Stimulated activated naive B cell treated with anti-CD40 and anti-IgM and Interleukin-4, amounts not matched to agents 10 μg/mL and 1 μg/mL and 100 μg/mL, for 72 hours (primary cell): ENCODE measurements at regions not wholly inside any gene's neighbourhood (a gene's known extent, or its start where the extent isn't known, plus 50 kb on each side); places are given as distances from the start of the nearest gene placed in this dataset.
"Not testable (repeated sequence)": the region's sequence is repeated elsewhere in the genome, so short reads cannot be mapped to it uniquely, and the experiment has no call there.

Experiments used
- ATAC-seq, 2 donors: fragments of 150-1000 bp; cut with Tn5 transposase; replicated peaks; 2 replicates each; pipeline ENCODE4 v1.10.0; 2021; ENCODE audit warnings: moderate library complexity in 1 of 2
- DNase-seq: peaks from one replicate; pipeline ENCODE4 v3.0.0; 2021
- H3K27ac Mint-ChIP-seq: one replicate; pipeline ENCODE4 v1.8.0; 2022; ENCODE audit warnings: mild to moderate bottlenecking, mixed read lengths
- H3K27me3 Mint-ChIP-seq, 2 donors: one replicate each; pipeline ENCODE4 v1.8.0; 2022; ENCODE audit warnings: mixed read lengths in 2 of 2
- H3K36me3 Mint-ChIP-seq, 2 donors: one replicate each; pipeline ENCODE4 v1.8.0; 2022; ENCODE audit warnings: mixed read lengths in 2 of 2, mild to moderate bottlenecking in 1 of 2
- H3K4me1 Mint-ChIP-seq, 2 donors: one replicate each; pipeline ENCODE4 v1.8.0; 2022; ENCODE audit warnings: mixed read lengths in 2 of 2, mild to moderate bottlenecking in 1 of 2
- H3K4me3 Mint-ChIP-seq, 2 donors: one replicate each; pipeline ENCODE4 v1.8.0; 2022; ENCODE audit warnings: mild to moderate bottlenecking in 2 of 2, mixed read lengths in 2 of 2, moderate library complexity in 1 of 2
- H3K9me3 Mint-ChIP-seq, 2 donors: one replicate each; pipeline ENCODE4 v1.8.0; 2022; ENCODE audit warnings: mixed read lengths in 2 of 2, mild to moderate bottlenecking in 1 of 2

- Mint-ChIP-seq H3K9me3 (peaks cover 4 to 14% of the 10 kb centered on the region in 2 donors), H3K27me3 (no peaks in the 10 kb centered on the region), H3K4me3 (no peak overlapping the region), H3K27ac (no peak overlapping the region), H3K4me1 (no peaks in the 10 kb centered on the region), H3K36me3 (no peaks in the 10 kb centered on the region)
- ATAC-seq: no peak
- DNase-seq: no peak
Measured at GRCh38 chr2:175676813-175677212, 325.3 kb downstream of the LNPK start.

DNA sequence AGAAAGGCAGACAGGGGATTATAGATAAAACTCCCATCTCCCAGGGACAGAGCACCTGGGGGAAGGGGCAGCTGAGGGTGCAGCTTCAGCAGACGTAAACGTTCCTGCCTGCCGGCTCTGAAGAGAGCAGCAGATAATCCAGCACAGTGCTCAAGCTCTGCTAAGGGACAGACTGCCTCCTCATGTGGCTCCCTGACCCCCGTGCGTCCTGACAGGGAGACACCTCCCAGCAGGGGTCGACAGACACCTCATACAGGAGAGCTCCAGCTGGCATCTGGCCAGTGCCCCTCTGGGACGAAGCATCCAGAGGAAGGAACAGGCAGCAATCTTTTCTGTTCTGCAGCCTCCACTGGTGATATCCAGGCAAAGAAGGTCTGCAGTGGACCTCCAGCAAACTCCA is 333.3 kb downstream of the LNPK start:
- DNase-seq: not testable (repeated sequence)

DNA sequence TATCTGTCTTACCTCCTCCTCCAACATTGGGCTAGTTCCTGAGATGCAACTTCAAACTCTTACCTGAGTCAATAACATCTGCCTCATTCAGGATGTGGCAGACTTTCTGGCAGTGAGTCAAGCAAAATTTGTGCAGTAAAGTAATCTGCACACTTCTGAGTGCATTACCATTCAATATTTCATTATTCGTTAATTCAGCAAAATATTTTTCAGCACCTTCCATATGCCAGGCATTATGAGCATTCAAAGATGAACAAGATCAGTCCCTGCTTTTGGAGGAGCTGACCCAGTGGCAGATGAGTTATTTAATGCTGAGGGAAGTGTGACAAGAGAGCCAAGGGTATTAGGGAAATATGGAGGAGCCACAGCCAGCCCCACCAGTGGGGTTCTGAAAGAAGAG is 339.7 kb downstream of the LNPK start:
- no peak overlapping the region for H3K4me3 Mint-ChIP-seq
- no peak overlapping the region for H3K27ac Mint-ChIP-seq

More for the DNA sequence above, 333.3 kb downstream of the LNPK start:
- not testable (repeated sequence) for ATAC-seq, H3K4me1 Mint-ChIP-seq, H3K27ac Mint-ChIP-seq, H3K4me3 Mint-ChIP-seq, H3K27me3 Mint-ChIP-seq, H3K36me3 Mint-ChIP-seq
- H3K9me3 Mint-ChIP-seq: peaks cover 4 to 12% of the 10 kb centered on the region in 2 donors

DNA sequence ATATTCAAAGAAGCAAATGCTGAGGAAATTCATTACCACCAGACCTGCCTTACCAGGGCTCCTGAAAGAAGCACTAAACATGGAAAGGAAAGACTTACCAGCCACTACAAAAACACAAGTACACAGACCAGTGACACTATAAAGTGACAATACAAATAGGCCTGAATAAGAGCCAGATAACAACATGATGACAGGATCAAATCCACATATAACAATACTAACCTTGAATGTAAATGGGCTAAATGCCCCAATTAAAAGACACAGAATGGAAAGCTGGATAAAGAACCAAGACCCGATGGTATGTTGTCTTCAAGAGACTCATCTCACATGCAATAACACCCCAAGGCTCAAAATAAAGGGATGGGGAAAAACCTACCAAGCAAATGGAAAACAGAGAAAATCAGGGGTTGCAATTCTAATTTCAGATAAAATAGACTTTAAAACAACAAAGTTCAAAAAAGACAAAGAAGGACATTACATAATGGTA is 353.4 kb downstream of the LNPK start:
- ATAC-seq: no peak
- H3K9me3 Mint-ChIP-seq: no peaks in the 10 kb centered on the region
- DNase-seq: no peak
- H3K36me3 Mint-ChIP-seq: no peaks in the 10 kb centered on the region
- no peaks in the 10 kb centered on the region for H3K4me1 Mint-ChIP-seq
- no peak overlapping the region for H3K27ac Mint-ChIP-seq
- H3K4me3 Mint-ChIP-seq: no peak overlapping the region
- H3K27me3 Mint-ChIP-seq: peaks cover under 1 to 4% of the 10 kb centered on the region in 2 donors

More for the DNA sequence above, 339.7 kb downstream of the LNPK start:
- DNase-seq: no peak
- H3K4me1 Mint-ChIP-seq: no peaks in the 10 kb centered on the region
- no peak for ATAC-seq
- no peaks in the 10 kb centered on the region for H3K9me3 Mint-ChIP-seq
- no peaks in the 10 kb centered on the region for H3K27me3 Mint-ChIP-seq
- no peaks in the 10 kb centered on the region for H3K36me3 Mint-ChIP-seq

DNA sequence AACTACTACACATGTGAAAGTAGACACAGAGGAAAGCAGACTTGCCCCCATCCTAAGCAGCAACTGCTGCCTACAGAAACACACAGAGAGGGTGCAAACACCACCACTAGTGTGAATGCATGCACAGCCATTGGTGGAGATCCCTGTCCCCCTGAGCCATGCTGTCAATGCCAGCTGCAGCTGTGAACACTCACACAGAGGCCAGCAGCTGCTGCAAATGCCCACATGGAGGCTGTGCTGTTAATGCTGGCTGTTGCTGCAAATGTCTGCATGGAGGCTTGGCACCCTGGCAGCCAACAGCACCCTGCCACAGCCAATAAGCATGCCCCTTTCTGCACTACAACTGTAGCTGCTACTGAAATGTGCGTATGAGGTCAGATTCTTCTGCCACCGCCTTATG is 355.0 kb downstream of the LNPK start:
- no peaks in the 10 kb centered on the region for H3K4me1 Mint-ChIP-seq
- H3K27me3 Mint-ChIP-seq: peaks cover 4 to 5% of the 10 kb centered on the region in 2 donors
- H3K36me3 Mint-ChIP-seq: no peaks in the 10 kb centered on the region
- no peak for DNase-seq
- H3K4me3 Mint-ChIP-seq: no peak overlapping the region
- no peak for ATAC-seq
- H3K27ac Mint-ChIP-seq: no peak overlapping the region
- H3K9me3 Mint-ChIP-seq: no peaks in the 10 kb centered on the region

GRCh38 chr2:175640655-175641054 is 361.4 kb downstream of the LNPK start:
- H3K4me3 Mint-ChIP-seq: no peak overlapping the region
- H3K27ac Mint-ChIP-seq: no peak overlapping the region
- no peaks in the 10 kb centered on the region for H3K4me1 Mint-ChIP-seq
- no peak for ATAC-seq
- peaks cover 0 to 5% of the 10 kb centered on the region in 2 donors for H3K27me3 Mint-ChIP-seq
- no peaks in the 10 kb centered on the region for H3K36me3 Mint-ChIP-seq
- H3K9me3 Mint-ChIP-seq: no peaks in the 10 kb centered on the region
- DNase-seq: no peak

DNA sequence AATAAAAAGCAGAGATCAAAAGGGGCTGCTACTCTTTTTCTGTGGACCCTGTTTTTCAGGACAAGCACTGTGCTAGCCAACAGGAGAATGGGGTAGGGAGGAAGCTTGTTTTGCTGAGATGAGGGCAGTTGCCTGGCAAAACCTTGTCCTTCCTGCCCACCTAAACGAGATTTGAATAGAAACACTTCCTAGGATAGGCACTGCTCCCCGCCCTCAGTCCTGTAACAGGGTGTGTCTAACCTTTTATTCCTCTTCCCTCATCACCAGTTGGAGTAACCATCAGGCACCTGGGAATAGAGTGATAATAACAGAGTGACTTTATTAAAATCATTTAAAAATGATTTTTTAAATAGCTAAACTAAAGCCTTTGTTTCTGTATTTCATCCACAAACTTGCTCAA is 368.8 kb downstream of the LNPK start:
- Mint-ChIP-seq H3K36me3 (no peaks in the 10 kb centered on the region), H3K4me1 (no peaks in the 10 kb centered on the region), H3K27ac (no peak overlapping the region), H3K27me3 (peaks cover 12 to 14% of the 10 kb centered on the region in 2 donors), H3K9me3 (peaks cover 2% of the 10 kb centered on the region in 2 donors), H3K4me3 (no peak overlapping the region)
- ATAC-seq (no peak), DNase-seq (no peak)

DNA sequence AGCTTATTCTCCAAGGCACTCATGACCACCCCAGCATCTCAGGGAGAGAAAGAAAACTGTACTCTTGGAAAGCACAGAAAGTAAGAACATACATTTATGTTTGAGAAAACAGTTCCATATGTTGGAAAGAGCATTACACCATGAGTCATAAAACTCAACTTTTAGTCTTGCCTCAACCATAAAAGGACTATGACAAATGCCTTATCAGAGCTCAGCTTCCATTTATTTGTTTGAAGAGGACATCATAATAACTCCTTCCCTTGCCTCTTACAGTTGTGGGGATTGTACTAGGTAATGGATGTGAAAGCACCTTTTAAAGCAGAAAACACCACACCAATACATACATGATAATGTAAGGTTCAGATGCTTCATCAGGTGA is 370.8 kb downstream of the LNPK start:
- no peak overlapping the region for H3K27ac Mint-ChIP-seq
- no peaks in the 10 kb centered on the region for H3K4me1 Mint-ChIP-seq
- H3K27me3 Mint-ChIP-seq: peaks cover 12 to 14% of the 10 kb centered on the region in 2 donors
- ATAC-seq: no peak
- H3K9me3 Mint-ChIP-seq: peaks cover 2 to 4% of the 10 kb centered on the region in 2 donors
- H3K4me3 Mint-ChIP-seq: no peak overlapping the region
- DNase-seq: no peak
- no peaks in the 10 kb centered on the region for H3K36me3 Mint-ChIP-seq

DNA sequence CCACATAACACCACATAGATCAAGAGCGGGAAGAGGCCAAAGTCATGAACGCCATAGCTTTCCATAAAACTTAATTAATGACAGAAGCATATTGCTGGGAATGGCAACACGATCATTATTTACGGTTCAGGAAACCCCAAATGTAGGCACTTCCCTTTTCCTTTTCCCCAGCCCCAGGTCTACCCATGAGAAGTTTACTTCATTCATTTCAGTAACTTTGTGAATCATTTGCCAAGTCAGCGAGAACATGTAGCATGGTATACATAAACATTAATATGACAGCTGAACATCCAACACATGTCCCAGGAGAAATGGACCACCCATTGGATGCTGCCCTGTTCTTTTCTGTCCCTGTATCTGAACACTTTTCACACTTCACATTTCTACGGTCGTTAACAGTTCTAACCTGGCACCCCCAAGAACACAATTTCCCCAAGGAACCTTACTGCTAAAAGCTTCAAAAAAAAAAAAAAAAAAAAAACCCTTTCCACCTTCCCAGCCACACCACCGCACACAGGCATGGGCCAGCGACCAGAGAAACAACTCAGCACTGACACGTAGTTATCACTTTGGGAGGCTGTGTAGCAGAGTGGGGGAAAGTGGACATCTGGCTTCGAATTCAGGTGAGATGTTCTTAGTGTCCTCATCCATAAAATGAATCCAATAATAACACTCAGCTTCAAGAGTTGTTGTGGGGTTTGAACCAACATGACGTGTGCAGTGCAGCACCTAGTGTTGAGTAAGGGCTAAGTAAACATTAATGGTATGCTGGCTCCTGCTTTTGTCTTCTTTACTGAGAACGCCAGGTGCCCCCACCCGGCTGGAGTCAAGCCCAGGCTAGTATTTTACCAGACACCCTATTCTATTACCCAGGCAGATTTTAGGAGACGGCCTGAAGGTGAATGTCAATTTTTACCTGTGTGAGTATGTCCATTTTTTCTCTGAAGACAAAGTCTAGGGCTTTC is 371.5 kb downstream of the LNPK start:
- Mint-ChIP-seq H3K36me3 (no peaks in the 10 kb centered on the region), H3K27me3 (peaks cover 12 to 14% of the 10 kb centered on the region in 2 donors), H3K9me3 (peaks cover 2 to 4% of the 10 kb centered on the region in 2 donors), H3K27ac (no peak overlapping the region), H3K4me1 (no peaks in the 10 kb centered on the region), H3K4me3 (no peak overlapping the region)
- no peak for DNase-seq
- no peak for ATAC-seq

- ATAC-seq: no peak
- Mint-ChIP-seq H3K9me3 (peaks cover 2 to 4% of the 10 kb centered on the region in 2 donors), H3K36me3 (no peaks in the 10 kb centered on the region), H3K27me3 (peaks cover 10 to 12% of the 10 kb centered on the region in 2 donors), H3K27ac (no peak overlapping the region), H3K4me3 (no peak overlapping the region), H3K4me1 (no peaks in the 10 kb centered on the region)
- no peak for DNase-seq
Measured at GRCh38 chr2:175628243-175628642, 373.8 kb downstream of the LNPK start.

DNA sequence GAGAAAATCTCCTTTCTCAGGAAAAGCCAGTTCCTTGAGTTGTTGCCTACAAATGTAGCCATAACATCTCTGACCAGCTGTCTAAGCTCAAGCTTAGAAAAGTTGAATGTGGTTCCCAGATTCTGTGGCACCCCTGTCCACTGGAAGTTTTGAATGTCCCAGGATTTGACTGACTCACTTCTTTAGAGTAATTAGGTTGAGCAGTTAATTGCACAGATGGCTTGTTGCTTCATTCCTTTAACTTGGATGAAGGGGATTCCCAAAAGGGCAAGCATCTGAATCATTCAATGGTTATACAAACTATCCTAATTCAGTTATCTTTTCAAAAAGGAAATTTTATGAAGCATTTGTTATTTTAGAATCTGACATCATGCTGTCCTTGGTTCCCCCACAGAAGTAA is 374.7 kb downstream of the LNPK start:
- H3K27me3 Mint-ChIP-seq: peaks cover 10 to 12% of the 10 kb centered on the region in 2 donors
- H3K27ac Mint-ChIP-seq: no peak overlapping the region
- no peaks in the 10 kb centered on the region for H3K4me1 Mint-ChIP-seq
- DNase-seq (no peak), ATAC-seq (no peak)
- H3K4me3 Mint-ChIP-seq: no peak overlapping the region
- peaks cover 2 to 4% of the 10 kb centered on the region in 2 donors for H3K9me3 Mint-ChIP-seq
- H3K36me3 Mint-ChIP-seq: no peaks in the 10 kb centered on the region

- Mint-ChIP-seq H3K27me3 (peaks cover 10 to 12% of the 10 kb centered on the region in 2 donors), H3K4me3 (no peak overlapping the region), H3K36me3 (no peaks in the 10 kb centered on the region), H3K9me3 (peaks cover 2 to 4% of the 10 kb centered on the region in 2 donors), H3K4me1 (no peaks in the 10 kb centered on the region), H3K27ac (no peak overlapping the region)
- DNase-seq: no peak
- no peak for ATAC-seq
Measured at GRCh38 chr2:175626796-175627195, 375.3 kb downstream of the LNPK start.

- no peak for DNase-seq
- no peak for ATAC-seq
Measured at GRCh38 chr2:175624785-175625184, 377.3 kb downstream of the LNPK start.

DNA sequence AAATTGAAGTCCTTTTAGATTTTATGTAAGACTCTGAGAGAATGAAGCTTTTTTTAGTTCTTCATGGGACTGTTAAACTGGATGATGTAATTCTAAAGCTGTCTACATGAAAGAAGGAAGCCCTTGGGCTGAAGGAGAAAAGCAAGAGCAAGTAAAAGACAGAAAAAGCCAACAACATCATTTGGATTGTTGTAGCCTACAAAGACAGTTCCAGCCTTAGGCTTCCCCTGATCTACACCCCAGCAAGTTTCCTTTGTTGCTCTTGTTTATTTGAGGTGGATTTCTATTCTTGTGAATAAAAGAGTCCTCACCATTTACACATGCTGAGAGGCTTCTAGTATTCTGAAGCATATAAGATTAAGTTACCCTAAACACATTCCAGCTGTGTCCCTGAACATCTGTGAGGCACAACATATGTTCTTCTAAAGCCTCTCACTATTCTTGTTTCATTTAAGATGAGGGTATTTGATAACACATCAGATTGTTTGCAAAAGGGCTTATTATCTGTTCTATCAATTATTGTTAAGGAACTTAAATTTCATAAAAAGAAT is 377.8 kb downstream of the LNPK start:
- H3K4me3 Mint-ChIP-seq: no peak overlapping the region
- peaks cover 2 to 4% of the 10 kb centered on the region in 2 donors for H3K9me3 Mint-ChIP-seq
- H3K27me3 Mint-ChIP-seq: peaks cover 10 to 17% of the 10 kb centered on the region in 2 donors
- no peaks in the 10 kb centered on the region for H3K4me1 Mint-ChIP-seq
- ATAC-seq (no peak), DNase-seq (no peak)
- H3K36me3 Mint-ChIP-seq: no peaks in the 10 kb centered on the region
- no peak overlapping the region for H3K27ac Mint-ChIP-seq

More at GRCh38 chr2:175624785-175625184, 377.3 kb downstream of the LNPK start:
- H3K4me1 Mint-ChIP-seq: no peaks in the 10 kb centered on the region
- H3K36me3 Mint-ChIP-seq: no peaks in the 10 kb centered on the region
- peaks cover 11 to 17% of the 10 kb centered on the region in 2 donors for H3K27me3 Mint-ChIP-seq
- H3K9me3 Mint-ChIP-seq: peaks cover 2 to 4% of the 10 kb centered on the region in 2 donors
- H3K27ac Mint-ChIP-seq: no peak overlapping the region
- H3K4me3 Mint-ChIP-seq: no peak overlapping the region

GRCh38 chr2:175621821-175622220 is 380.2 kb downstream of the LNPK start:
- Mint-ChIP-seq H3K9me3 (peaks cover 5 to 6% of the 10 kb centered on the region in 2 donors), H3K36me3 (no peaks in the 10 kb centered on the region), H3K27ac (no peak overlapping the region), H3K27me3 (peaks cover 6 to 15% of the 10 kb centered on the region in 2 donors), H3K4me3 (no peak overlapping the region), H3K4me1 (no peaks in the 10 kb centered on the region)
- DNase-seq (no peak), ATAC-seq (peak in 1 of 2 donors; percentile 29)
